NOMO-1 (cell line): ENCODE measurements at regions not wholly inside any gene's neighbourhood (a gene's known extent, or its start where the extent isn't known, plus 50 kb on each side); places are given as distances from the start of the nearest gene placed in this dataset.
"Not testable (repeated sequence)": the region's sequence is repeated elsewhere in the genome, so short reads cannot be mapped to it uniquely, and the experiment has no call there.

Experiments
- DNase-seq, 2 experiments: peaks; one replicate each; lab custom pipeline; 2025; ENCODE audit not compliant: unreplicated experiment in 2 of 2; lab: John Stamatoyannopoulos, UW

GRCh38 chr2:129011466-129012061 is 692.9 kb upstream of the HS6ST1 start:
- DNase-seq: no peak

GRCh38 chr2:129014432-129014831 is 695.8 kb upstream of the HS6ST1 start:
- DNase-seq: no peak

- no peak for DNase-seq
These were observed 697.0 kb upstream of the HS6ST1 start for GRCh38 chr2:129015397-129016285.

- no peak for DNase-seq
These were observed 698.3 kb upstream of the HS6ST1 start for GRCh38 chr2:129016972-129017371.

- no peak for DNase-seq
These were observed 706.1 kb upstream of the HS6ST1 start for GRCh38 chr2:129024796-129025195.

- no peak for DNase-seq
These were observed 717.3 kb upstream of the HS6ST1 start for GRCh38 chr2:129035992-129036391.

GRCh38 chr2:129043677-129044076 is 725.0 kb upstream of the HS6ST1 start:
- DNase-seq: not testable (repeated sequence)

- not testable (repeated sequence) for DNase-seq
These were observed 727.8 kb upstream of the HS6ST1 start for GRCh38 chr2:129046475-129046874.

- no peak for DNase-seq
These were observed 731.4 kb upstream of the HS6ST1 start for GRCh38 chr2:129050101-129050500.

GRCh38 chr2:129055242-129055641 is 736.6 kb upstream of the HS6ST1 start:
- no peak for DNase-seq

GRCh38 chr2:129055824-129056223 is 737.2 kb upstream of the HS6ST1 start:
- no peak for DNase-seq

- DNase-seq: no peak
These were observed 737.8 kb upstream of the HS6ST1 start for GRCh38 chr2:129056309-129056958.

- DNase-seq: no peak
These were observed 738.3 kb upstream of the HS6ST1 start for GRCh38 chr2:129056959-129057317.

GRCh38 chr2:129058981-129059380 is 740.3 kb upstream of the HS6ST1 start:
- no peak for DNase-seq

GRCh38 chr2:129059476-129059875 is 740.8 kb upstream of the HS6ST1 start:
- DNase-seq: no peak

- peak in 1 of 2 experiments; percentile 31 for DNase-seq
These were observed 742.6 kb upstream of the HS6ST1 start for GRCh38 chr2:129061069-129061768.

- no peak for DNase-seq
These were observed 743.1 kb upstream of the HS6ST1 start for GRCh38 chr2:129061769-129062121.

- DNase-seq: no peak
These were observed 743.7 kb upstream of the HS6ST1 start for GRCh38 chr2:129062146-129062912.

- DNase-seq: no peak
These were observed 748.4 kb upstream of the HS6ST1 start for GRCh38 chr2:129067070-129067469.

- DNase-seq: no peak
These were observed 749.3 kb upstream of the HS6ST1 start for GRCh38 chr2:129067953-129068352.
